HepG2 (cell line): ENCODE measurements at regions not wholly inside any gene's neighbourhood (a gene's known extent, or its start where the extent isn't known, plus 50 kb on each side); places are given as distances from the start of the nearest gene placed in this dataset.

ENCODE experiments used
- AHR ChIP-seq: IDR thresholded peaks from 2 replicates; pipeline ENCODE4 v1.6.1; 2018; ENCODE audit warnings: missing genetic modification reagents, missing compliant biosample characterization
- ATF1 ChIP-seq: IDR thresholded peaks from 2 replicates; pipeline ENCODE4 v1.6.1; 2016; ENCODE audit warnings: mild to moderate bottlenecking, control low read depth
- CBX5 ChIP-seq: sonication (generic); formaldehyde crosslinking; IDR thresholded peaks from 2 replicates; pipeline ENCODE4 v1.4.0; 2020; ENCODE audit warnings: missing genetic modification reagents, borderline replicate concordance
- DNMT1 ChIP-seq: sonication (generic); formaldehyde crosslinking; IDR thresholded peaks from 2 replicates; pipeline ENCODE4 v1.5.1; 2020; ENCODE audit warnings: mild to moderate bottlenecking, missing genetic modification reagents
- ELF4 ChIP-seq: sonication (generic); formaldehyde crosslinking; IDR thresholded peaks from 2 replicates; pipeline ENCODE4 v1.5.0; 2020; ENCODE audit warnings: missing genetic modification reagents, mild to moderate bottlenecking, moderate library complexity, borderline replicate concordance
- ETV6 ChIP-seq: sonication (generic); formaldehyde crosslinking; conservative IDR thresholded peaks from 2 replicates; pipeline ENCODE4 v1.4.0; 2020; ENCODE audit warnings: missing genetic modification reagents
- FOXP1 ChIP-seq, 2 experiments: fragments of 450-650 bp in 1 of 2; IDR thresholded peaks; 2 replicates each; pipeline ENCODE4 v1.6.1; 2017 to 2018; ENCODE audit warnings: antibody characterized with exemption in 1 of 2
- GATAD1 ChIP-seq: IDR thresholded peaks from 2 replicates; pipeline ENCODE4 v1.6.1; 2016; ENCODE audit warnings: missing genetic modification reagents, missing compliant biosample characterization
- GATAD2A ChIP-seq: IDR thresholded peaks from 2 replicates; pipeline ENCODE4 v1.6.1; 2016
- IKZF1 ChIP-seq: fragments of 450-650 bp; IDR thresholded peaks from 2 replicates; pipeline ENCODE4 v1.7.1; 2016
- MIER3 ChIP-seq: IDR thresholded peaks from 2 replicates; pipeline ENCODE4 v1.6.1; 2016; ENCODE audit warnings: missing compliant biosample characterization, borderline replicate concordance
- SKIL ChIP-seq: sonication (generic); formaldehyde crosslinking; IDR thresholded peaks from 2 replicates; pipeline ENCODE4 v1.8.0; 2022; ENCODE audit warnings: missing genetic modification reagents, mild to moderate bottlenecking, moderate library complexity, borderline replicate concordance
- SMAD3 ChIP-seq: sonication (generic); formaldehyde crosslinking; IDR thresholded peaks from 2 replicates; pipeline ENCODE4 v1.4.0; 2020; ENCODE audit warnings: missing genetic modification reagents
- ZBTB43 ChIP-seq: sonication (generic); formaldehyde crosslinking; conservative IDR thresholded peaks from 2 replicates; pipeline ENCODE4 v1.4.0; 2020; ENCODE audit warnings: missing genetic modification reagents
- ZNF446 ChIP-seq: sonication (generic); formaldehyde crosslinking; IDR thresholded peaks from 2 replicates; pipeline ENCODE4 v1.5.0; 2020; ENCODE audit warnings: mild to moderate bottlenecking, missing genetic modification reagents
- ZNF496 ChIP-seq: sonication (generic); formaldehyde crosslinking; IDR thresholded peaks from 2 replicates; pipeline ENCODE4 v1.8.1; 2023; ENCODE audit warnings: mild to moderate bottlenecking, moderate library complexity, missing genetic modification reagents; ENCODE audit not compliant: insufficient replicate concordance
- ZNF543 ChIP-seq: sonication (generic); formaldehyde crosslinking; IDR thresholded peaks from 2 replicates; pipeline ENCODE4 v1.4.0; 2020; ENCODE audit warnings: mild to moderate bottlenecking, missing genetic modification reagents
- ZNF564 ChIP-seq: sonication (generic); formaldehyde crosslinking; IDR thresholded peaks from 2 replicates; pipeline ENCODE4 v1.8.1; 2023; ENCODE audit warnings: mild to moderate bottlenecking, missing genetic modification reagents
- ZNF616 ChIP-seq: sonication (generic); formaldehyde crosslinking; IDR thresholded peaks from 2 replicates; pipeline ENCODE4 v1.5.0; 2020; ENCODE audit warnings: low read depth, mild to moderate bottlenecking, missing genetic modification reagents
- ZNF619 ChIP-seq: sonication (generic); formaldehyde crosslinking; IDR thresholded peaks from 2 replicates; pipeline ENCODE4 v1.4.0; 2020; ENCODE audit warnings: mild to moderate bottlenecking, missing genetic modification reagents
- ZNF766 ChIP-seq: sonication (generic); formaldehyde crosslinking; IDR thresholded peaks from 2 replicates; pipeline ENCODE4 v1.5.0; 2020; ENCODE audit warnings: missing genetic modification reagents, borderline replicate concordance
- TF ChIP-seq, protein P1 (sequence below), 2 experiments: sonication (generic) in 1 of 2; formaldehyde crosslinking in 1 of 2; IDR thresholded peaks; 2 replicates each; pipeline versions ENCODE4 v1.4.0 to v1.6.1; 2016 to 2020; ENCODE audit warnings: borderline replicate concordance in 1 of 2, low read depth in 1 of 2, mild to moderate bottlenecking in 1 of 2, missing genetic modification reagents in 1 of 2
- TF ChIP-seq, protein P2 (sequence below): sonication (generic); formaldehyde crosslinking; IDR thresholded peaks from 2 replicates; pipeline ENCODE4 v1.5.1; 2020; ENCODE audit warnings: missing genetic modification reagents, mild to moderate bottlenecking, borderline replicate concordance

GRCh38 chr3:110397115-110397514, 674.5 kb upstream of the NECTIN3 start (continued):
- TF ChIP-seq, protein P1, sequence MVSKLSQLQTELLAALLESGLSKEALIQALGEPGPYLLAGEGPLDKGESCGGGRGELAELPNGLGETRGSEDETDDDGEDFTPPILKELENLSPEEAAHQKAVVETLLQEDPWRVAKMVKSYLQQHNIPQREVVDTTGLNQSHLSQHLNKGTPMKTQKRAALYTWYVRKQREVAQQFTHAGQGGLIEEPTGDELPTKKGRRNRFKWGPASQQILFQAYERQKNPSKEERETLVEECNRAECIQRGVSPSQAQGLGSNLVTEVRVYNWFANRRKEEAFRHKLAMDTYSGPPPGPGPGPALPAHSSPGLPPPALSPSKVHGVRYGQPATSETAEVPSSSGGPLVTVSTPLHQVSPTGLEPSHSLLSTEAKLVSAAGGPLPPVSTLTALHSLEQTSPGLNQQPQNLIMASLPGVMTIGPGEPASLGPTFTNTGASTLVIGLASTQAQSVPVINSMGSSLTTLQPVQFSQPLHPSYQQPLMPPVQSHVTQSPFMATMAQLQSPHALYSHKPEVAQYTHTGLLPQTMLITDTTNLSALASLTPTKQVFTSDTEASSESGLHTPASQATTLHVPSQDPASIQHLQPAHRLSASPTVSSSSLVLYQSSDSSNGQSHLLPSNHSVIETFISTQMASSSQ (IDR thresholded peaks at IDR 0.05; ENCODE audit: low read depth), result peak; percentile 11; the same call in 1 of the 2 replicates
- TF ChIP-seq, protein P1 (CRISPR knock-in tag; IDR thresholded peaks at IDR 0.05; ENCODE audit: borderline replicate concordance), result peak; percentile 71; the same call in 1 of the 2 replicates
- TF ChIP-seq SMAD3 (CRISPR knock-in tag) (0 out of 2 replicates have a peak, but pooled peaks have one; percentile 29), ZNF496 (no peak), FOXP1 (IDR thresholded peaks at IDR 0.05) (no peak), FOXP1 (CRISPR knock-in tag; IDR thresholded peaks at IDR 0.05) (peak; percentile 28; the same call in 1 of the 2 replicates), SKIL (CRISPR knock-in tag) (peak; percentile 66; the same call in 1 of the 2 replicates), IKZF1 (no peak), CBX5 (CRISPR knock-in tag) (no peak), ZNF616 (CRISPR knock-in tag) (no peak), ZNF766 (CRISPR knock-in tag) (no peak), ETV6 (CRISPR knock-in tag) (no peak), ELF4 (CRISPR knock-in tag) (no peak), ATF1 (CRISPR knock-in tag) (peak; percentile 66; the same call in 1 of the 2 replicates), ZNF619 (CRISPR knock-in tag) (no peak), GATAD2A (CRISPR knock-in tag) (peak; percentile 88), ZNF543 (CRISPR knock-in tag) (no peak), GATAD1 (no peak), ZNF564 (CRISPR knock-in tag) (no peak), ZBTB43 (CRISPR knock-in tag) (peak; percentile 27; the same call in 1 of the 2 replicates), ZNF446 (CRISPR knock-in tag) (no peak), MIER3 (CRISPR knock-in tag) (no peak), DNMT1 (no peak), AHR (CRISPR knock-in tag) (no peak)
- TF ChIP-seq, protein P2, sequence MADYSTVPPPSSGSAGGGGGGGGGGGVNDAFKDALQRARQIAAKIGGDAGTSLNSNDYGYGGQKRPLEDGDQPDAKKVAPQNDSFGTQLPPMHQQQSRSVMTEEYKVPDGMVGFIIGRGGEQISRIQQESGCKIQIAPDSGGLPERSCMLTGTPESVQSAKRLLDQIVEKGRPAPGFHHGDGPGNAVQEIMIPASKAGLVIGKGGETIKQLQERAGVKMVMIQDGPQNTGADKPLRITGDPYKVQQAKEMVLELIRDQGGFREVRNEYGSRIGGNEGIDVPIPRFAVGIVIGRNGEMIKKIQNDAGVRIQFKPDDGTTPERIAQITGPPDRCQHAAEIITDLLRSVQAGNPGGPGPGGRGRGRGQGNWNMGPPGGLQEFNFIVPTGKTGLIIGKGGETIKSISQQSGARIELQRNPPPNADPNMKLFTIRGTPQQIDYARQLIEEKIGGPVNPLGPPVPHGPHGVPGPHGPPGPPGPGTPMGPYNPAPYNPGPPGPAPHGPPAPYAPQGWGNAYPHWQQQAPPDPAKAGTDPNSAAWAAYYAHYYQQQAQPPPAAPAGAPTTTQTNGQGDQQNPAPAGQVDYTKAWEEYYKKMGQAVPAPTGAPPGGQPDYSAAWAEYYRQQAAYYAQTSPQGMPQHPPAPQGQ (CRISPR knock-in tag), result no peak
